Stomach (tissue), 8 donors: ENCODE measurements at regions not wholly inside any gene's neighbourhood (a gene's known extent, or its start where the extent isn't known, plus 50 kb on each side); places are given as distances from the start of the nearest gene placed in this dataset.

Source experiments
- DNase-seq, 2 donors: peaks; one replicate each; pipeline versions ENCODE4 v3.0.0 to v3.0.0-alpha.2; 2013 to 2019
- H3K27ac ChIP-seq, 5 donors: fragments of 200-600 bp in 4 of 5; sonication (generic) in 4 of 5; one replicate each; pipeline ENCODE4 v1.5.1; 2013 to 2019; ENCODE audit warnings: mild to moderate bottlenecking in 1 of 5, moderate library complexity in 1 of 5
- H3K27me3 ChIP-seq, 3 donors: fragments of 200-600 bp; sonication (generic); one replicate each; pipeline ENCODE4 v1.5.1; 2017 to 2019; ENCODE audit warnings: mixed run types in 1 of 3
- H3K36me3 ChIP-seq, 4 donors: fragments of 200-600 bp; sonication (generic); 1 replicate in 3 of 4; 2 replicates in 1 of 4; pipeline ENCODE4 v1.5.1; 2016 to 2019
- H3K4me1 ChIP-seq, 4 donors: fragments of 200-600 bp; sonication (generic); one replicate each; pipeline ENCODE4 v1.5.1; 2016 to 2019
- H3K4me3 ChIP-seq, 4 donors: fragments of 200-600 bp; sonication (generic) in 3 of 4; one replicate each; pipeline ENCODE4 v1.5.1; 2016 to 2019; ENCODE audit warnings: mild to moderate bottlenecking in 1 of 4
- H3K9me3 ChIP-seq, 4 donors: fragments of 200-600 bp; sonication (generic); one replicate each; pipeline ENCODE4 v1.5.1; 2016 to 2019
- CTCF ChIP-seq, 7 experiments: fragments of 450-650 bp in 4 of 7; fragments of 200-600 bp in 3 of 7; sonication (generic) in 3 of 7; IDR thresholded peaks; one replicate each; pipeline ENCODE4 v1.5.1; 2016 to 2019; ENCODE audit warnings: antibody characterized with exemption in 7 of 7, control low read depth in 2 of 7, mild to moderate bottlenecking in 1 of 7
- EP300 ChIP-seq: sonication (generic); formaldehyde crosslinking; IDR thresholded peaks from one replicate; pipeline ENCODE4 v1.6.1; 2017; ENCODE audit warnings: antibody characterized with exemption
- POLR2A ChIP-seq, 4 donors: fragments of 450-650 bp; IDR thresholded peaks; one replicate each; pipeline ENCODE4 v1.6.1; 2016; ENCODE audit warnings: antibody characterized with exemption in 4 of 4, control low read depth in 2 of 4, mild to moderate bottlenecking in 1 of 4, moderate library complexity in 1 of 4
- POLR2AphosphoS5 ChIP-seq, 3 donors: sonication (generic); formaldehyde crosslinking; IDR thresholded peaks; one replicate each; pipeline ENCODE4 v1.6.1; 2016; ENCODE audit warnings: antibody characterized with exemption in 3 of 3
- WGBS, 5 donors: extraction: QIAGEN DNeasy Blood & Tissue Kit in 3 of 5; methylation state at CpG; one replicate each; pipeline versions ENCODE4 v1.1.5 to v1.1.7; 2013 to 2018; 5-methylcytosine and 5-hydroxymethylcytosine counted together
- intact Hi-C: fragments of 100-400 bp; cut with DNase I; formaldehyde crosslinking; loops from one replicate; pipeline ENCODE4 v1.15.1; 2023; ENCODE audit warnings: low total_unique reads
- donor health status: healthy with polysubstance abuse.
- donor health status: Bipolar disorder and iron deficiency.
- donor health status: healthy.

GRCh38 chrX:14300376-14300775, 229.0 kb upstream of the GLRA2 start:
- no peak for TF ChIP-seq POLR2A (IDR thresholded peaks at IDR 0.05)
- TF ChIP-seq POLR2AphosphoS5 (IDR thresholded peaks at IDR 0.05) = no peak
- no peak for TF ChIP-seq CTCF (IDR thresholded peaks at IDR 0.05)
- TF ChIP-seq EP300 = no peak
- Histone ChIP-seq H3K27me3 (no peaks in the 10 kb centered on the region), H3K4me1 (no peaks in the 10 kb centered on the region), H3K9me3 (peaks cover 0 to 4% (median 1%) of the 10 kb centered on the region in 4 donors), H3K36me3 (no peaks in the 10 kb centered on the region), H3K27ac (no peak overlapping the region), H3K4me3 (no peak overlapping the region)
- intact Hi-C loops = no loop called here
- WGBS, 5 donors = 60 to 90% (median 81%) methylated on average over 2 of the region's 2 CpGs
- no peak for DNase-seq

GRCh38 chrX:14295426-14295825, 233.9 kb upstream of the GLRA2 start:
- intact Hi-C loops = no loop called here

GRCh38 chrX:14291666-14292500, 237.5 kb upstream of the GLRA2 start:
- intact Hi-C loops = no loop called here
- 56 to 73% (median 68%) methylated on average over 10 of the region's 10 CpGs for WGBS, 5 donors
- H3K36me3 ChIP-seq = no peaks in the 10 kb centered on the region
- no peak for DNase-seq
- peaks cover 0 to 5% (median 0%) of the 10 kb centered on the region in 4 donors for H3K9me3 ChIP-seq
- TF ChIP-seq EP300 (no peak), POLR2A (IDR thresholded peaks at IDR 0.05) (no peak), CTCF (IDR thresholded peaks at IDR 0.05) (no peak), POLR2AphosphoS5 (IDR thresholded peaks at IDR 0.05) (no peak)
- H3K4me1 ChIP-seq = no peaks in the 10 kb centered on the region
- H3K27me3 ChIP-seq = no peaks in the 10 kb centered on the region
- no peak overlapping the region for H3K4me3 ChIP-seq
- H3K27ac ChIP-seq = no peak overlapping the region

More at GRCh38 chrX:14295426-14295825, 233.9 kb upstream of the GLRA2 start:
- Histone ChIP-seq H3K4me1 (no peaks in the 10 kb centered on the region), H3K27me3 (no peaks in the 10 kb centered on the region), H3K36me3 (no peaks in the 10 kb centered on the region), H3K9me3 (peaks cover 0 to 5% (median 0%) of the 10 kb centered on the region in 4 donors), H3K4me3 (no peak overlapping the region), H3K27ac (no peak overlapping the region)
- DNase-seq = no peak
- TF ChIP-seq POLR2A (IDR thresholded peaks at IDR 0.05) = no peak
- no peak for TF ChIP-seq POLR2AphosphoS5 (IDR thresholded peaks at IDR 0.05)
- TF ChIP-seq EP300 = no peak
- no peak for TF ChIP-seq CTCF (IDR thresholded peaks at IDR 0.05)

- peaks cover 0 to 2% (median 0%) of the 10 kb centered on the region in 4 donors for H3K9me3 ChIP-seq
Measured at GRCh38 chrX:14290335-14290734, 239.0 kb upstream of the GLRA2 start.

More at GRCh38 chrX:14290335-14290734, 239.0 kb upstream of the GLRA2 start:
- Histone ChIP-seq H3K4me1 (no peaks in the 10 kb centered on the region), H3K36me3 (no peaks in the 10 kb centered on the region), H3K27ac (no peak overlapping the region), H3K4me3 (no peak overlapping the region), H3K27me3 (no peaks in the 10 kb centered on the region)
- TF ChIP-seq EP300 (no peak), CTCF (IDR thresholded peaks at IDR 0.05) (no peak), POLR2AphosphoS5 (IDR thresholded peaks at IDR 0.05) (no peak), POLR2A (IDR thresholded peaks at IDR 0.05) (no peak)
- 81 to 87% (median 85%) methylated on average over 2 of the region's 2 CpGs for WGBS, 5 donors
- DNase-seq = no peak
- intact Hi-C loops = no loop called here
